Hippocampal formation (tissue), 2 donors: ENCODE measurements at regions not wholly inside any gene's neighbourhood (a gene's known extent, or its start where the extent isn't known, plus 50 kb on each side); places are given as distances from the start of the nearest gene placed in this dataset.
A peak's percentile ranks its signal among the peaks of the same experiment; 100 is the strongest.

Source experiments
- DNase-seq, 2 donors: peaks; one replicate each; lab custom pipeline; 2025; lab: John Stamatoyannopoulos, UW

DNA sequence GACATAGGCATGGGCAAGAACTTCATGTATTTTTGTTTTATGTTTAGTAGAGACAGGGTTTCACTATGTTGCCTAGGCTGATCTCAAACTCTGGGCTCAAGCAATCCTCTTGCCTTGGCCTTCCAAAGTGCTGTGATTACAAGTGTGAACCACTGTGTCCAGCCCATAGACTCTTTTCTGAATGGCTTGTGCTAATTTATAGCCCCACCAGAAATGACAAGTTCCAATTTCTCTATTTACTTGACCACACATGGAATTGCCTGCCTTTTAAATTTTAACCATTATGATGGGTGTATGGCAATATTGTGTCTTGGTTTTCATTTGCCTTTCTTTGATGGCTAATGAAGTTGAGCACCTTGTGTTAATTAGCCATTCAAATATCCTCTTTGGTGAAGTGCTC is 85.8 kb upstream of the NECTIN1 start:
- DNase-seq, result no peak

DNA sequence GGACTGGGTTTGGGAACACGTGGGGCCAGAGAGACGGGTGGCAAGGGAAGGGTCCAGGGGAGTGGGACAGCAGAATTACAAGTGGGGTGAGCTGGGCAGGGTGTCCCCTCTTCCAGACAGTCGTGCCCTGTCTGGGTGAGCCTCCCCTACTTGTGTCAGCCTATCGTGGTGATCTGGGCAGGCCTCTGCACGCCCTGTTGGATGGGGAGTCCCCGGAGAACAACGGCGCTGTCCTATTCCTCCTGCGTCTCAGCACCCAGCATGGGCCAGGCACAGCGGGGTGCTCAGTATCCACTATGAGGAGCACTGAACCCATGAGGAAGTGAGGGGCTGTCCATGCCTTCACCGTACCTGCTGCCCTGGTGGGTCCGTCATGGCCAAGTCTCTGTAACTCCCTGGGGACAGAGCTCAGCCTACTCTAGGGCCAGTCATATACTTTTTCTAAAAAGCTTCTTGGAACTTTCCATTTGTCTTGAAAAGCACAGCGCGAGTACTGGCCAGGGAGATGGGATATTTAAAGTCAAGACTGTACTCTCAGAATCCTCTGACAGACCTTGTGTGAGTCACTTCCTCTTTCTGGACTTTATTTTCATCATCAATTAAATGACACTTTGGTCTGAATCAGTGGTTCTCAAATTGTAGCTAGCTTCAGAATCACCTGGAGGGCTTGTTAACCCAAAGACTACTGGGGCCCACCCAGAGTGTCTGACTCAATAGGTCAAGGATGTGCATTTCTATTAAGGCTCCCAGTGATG is 81.7 kb upstream of the NECTIN1 start:
- no peak for DNase-seq

DNA sequence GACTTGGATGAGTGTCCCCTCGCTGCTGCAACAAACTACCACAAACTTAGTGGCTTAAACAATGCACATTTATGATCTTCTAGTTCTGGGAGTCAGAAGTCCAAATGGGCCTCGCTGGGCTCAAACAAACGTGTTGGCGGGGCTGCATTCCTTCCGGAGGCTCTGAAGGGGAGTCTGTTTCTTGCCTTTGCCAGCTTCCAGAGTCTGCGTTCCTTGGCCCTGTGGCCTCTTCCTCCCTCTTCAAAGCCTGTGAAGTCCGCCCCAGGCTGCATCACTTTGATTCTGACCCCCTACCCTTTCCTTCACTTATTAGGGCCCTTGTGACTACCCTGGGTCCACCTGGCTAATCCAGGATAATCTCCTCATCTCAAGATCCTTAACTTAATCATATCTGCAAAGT is 80.3 kb upstream of the NECTIN1 start:
- no peak for DNase-seq

DNA sequence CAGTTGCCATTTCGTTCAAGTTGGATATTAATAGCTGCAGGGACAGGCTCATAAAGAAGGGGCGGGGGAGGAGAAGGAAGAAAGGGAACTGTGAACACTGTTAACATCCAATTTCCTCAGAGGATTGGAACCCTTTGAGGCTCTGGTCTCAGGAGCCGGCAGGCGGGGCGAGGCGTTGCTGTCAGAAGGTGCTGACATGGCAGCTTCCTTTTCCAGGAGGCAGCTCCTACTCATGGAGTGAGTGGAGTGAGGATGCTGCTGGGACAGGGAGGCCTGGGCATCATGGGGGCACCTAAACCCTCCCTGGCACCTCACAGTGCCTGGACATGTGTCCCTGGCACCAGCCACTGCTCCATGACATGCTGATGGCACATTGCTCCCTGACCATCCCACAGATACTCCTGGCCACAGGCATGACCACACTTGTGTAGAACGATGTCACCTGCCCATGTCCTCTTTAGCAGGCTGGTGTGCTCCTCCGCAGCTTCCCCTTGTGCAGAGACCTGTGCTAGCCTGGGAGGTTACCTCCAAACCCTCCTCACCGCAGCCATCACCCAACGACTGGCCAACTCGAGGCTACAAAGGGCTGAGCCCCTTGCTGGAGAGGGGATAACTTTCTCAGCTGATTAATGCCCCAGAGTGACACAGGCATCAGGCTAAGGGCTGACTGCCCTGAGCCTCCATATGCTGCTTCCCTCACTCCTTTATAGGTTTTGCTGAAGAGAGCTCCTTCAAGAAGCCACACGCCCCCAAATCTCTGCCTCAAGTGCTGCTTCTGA is 79.6 kb upstream of the NECTIN1 start:
- DNase-seq, result no peak

DNA sequence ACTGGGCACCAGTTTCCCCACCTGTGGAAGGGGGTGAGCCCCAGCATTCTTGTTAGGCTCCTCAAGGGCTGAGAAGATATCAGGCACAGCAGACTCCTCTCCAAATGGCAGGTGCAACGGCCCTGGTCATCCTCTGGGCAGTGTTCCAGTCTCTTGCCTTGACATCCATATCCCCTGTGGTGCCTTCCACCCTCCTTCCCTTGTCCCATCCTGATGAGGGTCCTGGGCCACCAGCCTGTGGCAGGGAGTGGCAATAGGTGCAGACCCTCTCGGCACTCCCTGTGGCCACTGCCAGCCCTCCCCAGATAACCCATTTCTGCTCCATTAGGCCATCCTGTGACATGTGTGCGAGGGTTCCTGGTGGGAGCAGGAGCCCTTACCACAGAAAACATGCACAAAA is 78.8 kb upstream of the NECTIN1 start:
- no peak for DNase-seq

DNA sequence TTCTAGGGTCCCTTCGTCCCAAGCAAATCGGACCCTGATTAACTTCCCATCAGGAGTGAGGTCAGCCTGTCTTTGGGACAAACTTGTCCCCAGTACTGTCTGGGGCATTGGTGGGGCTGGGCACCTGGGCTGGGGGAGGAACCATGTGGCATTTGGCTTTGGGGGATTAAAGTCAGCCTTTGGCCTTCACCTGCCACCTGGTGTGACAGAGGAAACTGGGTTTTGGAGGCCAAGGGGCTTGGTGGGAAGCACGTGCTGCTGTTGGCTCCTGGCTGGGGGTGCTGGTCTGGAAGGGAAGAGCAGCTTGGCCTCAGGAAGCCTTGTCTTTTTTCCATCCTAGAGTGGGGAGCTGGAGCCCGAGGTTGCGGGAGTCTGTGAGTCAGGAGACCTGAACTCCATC is 78.4 kb upstream of the NECTIN1 start:
- no peak for DNase-seq

DNA sequence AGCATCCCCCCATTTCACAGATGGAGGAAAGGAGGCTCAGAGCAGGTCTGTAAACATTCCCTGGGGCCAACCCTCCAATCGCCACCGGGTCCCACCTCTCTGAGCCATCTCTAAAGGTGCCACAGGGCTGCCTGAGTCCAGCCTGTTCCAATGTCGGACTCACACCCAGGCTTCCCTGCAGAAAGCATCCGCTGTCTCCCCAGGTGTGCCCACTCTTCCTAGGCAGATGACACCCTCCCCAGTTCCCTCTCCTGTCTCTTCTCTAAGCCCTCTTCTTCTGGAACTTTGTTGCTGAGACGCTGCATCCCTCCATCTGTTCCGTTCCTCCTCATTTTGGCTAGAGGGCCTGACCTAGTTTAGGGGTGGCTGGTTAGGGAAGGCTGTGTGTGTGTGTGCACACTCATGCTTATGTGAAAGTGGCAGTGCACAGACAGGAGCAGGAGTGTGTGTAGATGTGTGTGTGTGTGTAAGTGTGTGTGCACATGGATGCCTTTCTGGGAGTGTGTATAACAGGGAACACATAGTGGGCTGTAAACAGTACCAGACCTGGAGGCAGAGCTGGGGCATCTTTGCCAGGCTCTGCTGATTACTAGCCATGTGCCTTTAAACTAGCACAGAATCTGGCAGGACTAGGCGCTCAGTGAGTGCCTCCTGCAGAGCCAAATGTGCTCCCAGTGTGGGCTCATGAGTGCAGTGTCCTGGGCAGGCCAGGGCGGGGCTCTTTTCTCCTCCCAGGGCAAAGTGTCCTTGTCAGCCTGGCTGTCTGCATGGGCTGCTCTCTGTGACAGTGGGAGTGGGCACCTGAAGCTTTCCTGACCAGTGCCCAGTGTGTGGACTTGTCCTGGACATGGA is 77.3 kb upstream of the NECTIN1 start:
- peak in 1 of 2 donors; percentile 8 for DNase-seq

DNA sequence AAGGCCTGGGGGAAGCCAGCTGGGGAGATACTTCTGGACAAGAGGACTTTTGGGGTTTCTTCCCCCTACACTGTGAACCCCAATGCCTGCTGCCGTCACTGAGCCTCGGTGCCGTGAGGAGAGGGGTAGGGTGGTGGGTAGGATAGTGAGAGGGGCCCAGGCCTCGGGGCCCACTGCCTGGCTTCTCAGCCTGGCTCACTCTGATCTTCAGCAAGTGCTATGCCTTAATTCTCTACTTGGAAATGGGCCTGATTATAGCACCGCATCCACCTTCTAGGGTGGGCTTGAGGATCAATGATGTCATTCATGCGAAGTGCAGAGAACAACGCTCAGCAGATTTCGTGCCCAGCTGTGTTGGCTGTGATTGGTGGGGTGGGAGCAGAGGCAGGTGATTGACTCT is 76.7 kb upstream of the NECTIN1 start:
- DNase-seq, result no peak

DNA sequence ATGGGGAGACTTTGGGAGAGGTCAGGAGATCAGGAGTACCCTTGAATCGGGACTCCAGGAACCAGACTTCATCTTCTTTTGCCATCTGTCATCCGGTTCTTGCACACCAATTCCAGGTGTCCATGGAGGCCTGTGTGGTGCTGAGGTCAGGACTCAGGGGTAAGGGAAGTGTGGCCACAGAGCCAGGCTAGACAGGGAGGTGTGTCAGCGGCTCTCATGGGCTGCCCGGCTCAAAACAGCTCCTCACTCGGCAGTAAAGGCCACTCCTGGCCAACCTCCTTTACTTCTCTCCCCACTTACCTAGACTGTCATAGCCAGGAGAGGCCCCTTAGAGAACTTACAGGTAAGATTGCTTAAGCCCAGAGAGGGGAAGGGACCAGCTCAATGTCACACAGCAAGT is 75.7 kb upstream of the NECTIN1 start:
- DNase-seq, result no peak

DNA sequence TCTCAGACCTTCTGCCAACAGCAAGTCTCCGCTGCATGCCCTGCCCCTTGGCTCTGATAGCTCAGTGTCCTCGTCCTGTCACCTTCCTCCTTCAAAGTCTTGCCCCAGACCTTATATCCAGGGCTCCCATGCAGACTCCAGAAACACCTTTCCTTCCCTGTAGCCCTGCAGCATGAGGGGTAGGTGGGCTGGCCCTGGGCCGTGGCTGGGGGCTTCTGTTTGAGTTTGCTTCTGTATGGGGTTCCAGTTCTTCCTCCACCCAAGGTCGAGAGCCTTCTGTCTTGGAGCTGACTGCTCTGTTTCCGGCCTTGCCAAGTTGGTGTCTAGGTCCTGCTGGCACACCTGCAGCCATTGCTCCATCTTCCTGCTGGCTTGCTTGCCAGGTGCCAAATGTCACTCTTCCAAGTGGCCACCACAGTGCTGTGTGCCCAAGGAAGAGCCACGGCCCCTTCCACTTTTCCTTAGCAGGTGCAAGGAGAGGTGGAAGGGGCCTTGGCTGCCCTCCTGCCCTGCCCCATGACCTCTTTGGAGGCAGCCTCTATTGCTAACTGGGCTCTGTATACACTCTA is 74.8 kb upstream of the NECTIN1 start:
- DNase-seq, result no peak

DNA sequence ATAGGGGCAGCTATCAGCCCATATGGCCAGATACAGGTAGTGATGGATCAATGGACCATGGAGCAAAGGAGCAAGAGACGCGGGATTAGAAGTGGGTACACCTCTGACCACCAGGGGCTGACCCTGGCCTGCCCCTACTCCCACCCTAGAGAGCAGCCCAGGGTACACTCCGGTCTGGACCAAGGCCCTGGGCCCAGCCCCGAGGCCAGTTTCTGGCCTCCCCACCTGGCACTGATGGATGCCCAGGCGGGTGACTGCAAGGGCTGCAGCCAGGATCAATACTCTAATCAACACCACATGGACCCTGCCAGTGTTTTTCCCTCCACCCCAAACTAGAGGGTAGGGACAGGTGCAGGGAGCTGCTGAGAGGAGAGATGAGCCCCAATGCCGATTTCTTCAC is 74.1 kb upstream of the NECTIN1 start:
- DNase-seq, result no peak

DNA sequence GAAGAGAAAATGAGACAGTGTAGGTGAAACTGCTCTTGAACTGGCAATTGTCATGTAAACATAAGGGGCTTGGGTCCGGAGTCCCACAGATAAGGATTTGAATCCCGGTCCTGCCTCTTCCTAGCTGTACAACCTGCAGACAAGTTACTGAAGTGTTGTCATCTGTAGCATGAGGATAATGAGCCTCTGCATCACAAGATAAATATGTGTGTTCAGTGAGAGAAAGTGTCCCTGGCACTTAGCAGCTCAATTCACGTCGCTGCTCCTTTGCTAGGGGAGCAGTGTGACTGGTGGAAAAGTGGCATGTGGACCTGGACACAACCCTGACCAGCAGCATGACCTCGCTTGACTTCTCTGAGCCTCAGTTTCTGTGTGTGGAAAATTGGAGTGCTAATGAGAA is 73.7 kb upstream of the NECTIN1 start:
- no peak for DNase-seq

DNA sequence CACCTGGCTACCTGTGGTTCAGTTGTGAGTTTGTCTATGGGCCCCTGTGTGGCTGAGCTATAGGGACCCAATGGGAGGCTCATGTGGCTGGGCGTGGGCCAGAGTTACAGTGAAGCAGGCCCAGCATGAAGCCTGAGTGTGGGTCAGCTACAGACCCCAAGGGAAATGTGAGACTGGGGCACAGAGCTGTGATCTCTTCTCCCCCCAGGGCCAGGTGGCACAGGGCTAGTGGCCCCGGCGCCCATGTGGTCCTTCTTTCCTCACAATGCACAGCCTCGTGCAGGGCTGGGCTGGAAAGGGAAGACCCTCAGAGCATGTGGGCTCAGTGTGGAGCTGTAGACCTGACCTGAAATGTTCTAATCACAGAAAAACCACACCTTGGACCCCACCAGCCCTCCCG is 71.6 kb upstream of the NECTIN1 start:
- DNase-seq, result no peak

DNA sequence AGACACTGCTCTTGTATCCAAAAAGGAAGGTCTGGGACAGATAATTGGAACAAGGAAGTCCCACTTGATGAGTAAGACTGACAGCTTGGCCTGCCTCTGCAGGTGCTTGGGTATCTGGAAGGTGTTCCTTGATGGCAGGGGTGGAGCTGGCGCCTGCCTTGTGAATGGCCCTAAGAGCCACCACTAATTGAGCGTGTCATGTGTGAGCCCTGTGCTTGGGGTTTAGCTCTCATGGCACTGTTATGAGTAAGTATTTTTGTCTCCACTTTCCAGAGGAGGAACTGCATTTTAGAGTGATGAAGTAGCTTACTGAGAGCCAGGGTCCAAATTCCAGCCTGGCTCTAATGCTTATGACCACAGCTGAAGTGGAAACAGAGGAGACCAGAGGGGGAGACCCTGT is 71.2 kb upstream of the NECTIN1 start:
- DNase-seq, result no peak

DNA sequence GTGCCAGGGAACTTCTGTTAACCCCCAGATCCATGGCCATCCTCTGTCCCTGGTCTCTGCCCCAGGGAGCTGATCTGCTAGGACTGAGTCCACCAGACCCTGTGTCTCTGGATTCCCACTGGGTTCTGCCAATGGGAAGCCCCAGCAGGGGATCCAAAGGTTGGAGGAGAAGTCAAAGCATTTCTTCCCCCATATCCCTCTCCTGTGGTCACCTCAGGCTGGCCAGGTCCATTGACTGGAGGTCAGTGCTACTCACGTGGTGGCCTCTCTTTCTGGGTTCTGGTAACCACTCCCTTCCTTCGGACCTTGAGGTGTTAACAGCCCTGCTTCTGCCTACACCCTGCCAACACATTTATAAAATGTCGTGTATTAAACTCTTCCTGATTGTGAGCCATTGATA is 69.7 kb upstream of the NECTIN1 start:
- no peak for DNase-seq

DNA sequence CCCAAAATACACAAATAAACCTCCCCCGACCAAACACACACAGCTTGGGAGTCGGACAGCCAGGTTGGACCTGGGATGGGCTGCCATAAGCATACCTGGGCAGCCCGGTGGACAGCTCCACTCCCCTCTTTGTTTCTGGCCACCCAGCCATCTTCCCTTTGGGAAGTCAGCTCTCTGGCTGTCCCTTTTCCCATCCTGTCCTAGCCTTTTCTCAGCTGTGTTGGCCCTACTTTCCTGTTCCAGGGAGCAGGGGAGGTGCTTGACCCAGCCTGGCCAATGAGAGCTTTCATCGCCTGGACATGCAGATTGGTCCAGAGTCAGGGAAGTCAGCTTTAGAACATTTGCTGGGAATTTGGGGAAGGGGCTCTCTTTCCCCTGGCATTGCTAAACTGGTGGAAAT is 68.7 kb upstream of the NECTIN1 start:
- no peak for DNase-seq

DNA sequence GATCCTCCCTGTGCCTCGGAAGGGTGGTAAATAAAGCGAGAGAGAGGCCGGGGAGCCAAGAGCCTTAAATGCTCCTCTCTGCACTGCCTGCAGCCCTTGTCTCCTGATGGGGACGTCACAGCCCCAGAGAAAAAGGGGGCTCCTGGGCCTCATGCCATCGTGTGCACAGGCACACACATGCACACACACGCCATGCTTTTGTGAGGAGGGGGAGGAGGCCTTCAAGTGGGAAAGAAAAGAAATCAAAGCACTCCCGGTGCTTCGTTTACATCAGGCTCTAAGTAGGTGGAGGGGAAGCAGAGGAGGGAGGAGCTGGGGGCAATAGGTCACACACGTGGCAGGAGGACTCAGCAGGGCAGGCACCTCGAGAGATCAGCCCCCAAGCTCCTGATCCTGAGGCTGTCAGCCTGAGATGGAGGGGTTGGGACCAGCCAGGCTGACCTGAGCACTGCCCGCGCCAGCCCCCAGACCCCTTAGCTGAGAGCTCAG is 68.2 kb upstream of the NECTIN1 start:
- no peak for DNase-seq

DNA sequence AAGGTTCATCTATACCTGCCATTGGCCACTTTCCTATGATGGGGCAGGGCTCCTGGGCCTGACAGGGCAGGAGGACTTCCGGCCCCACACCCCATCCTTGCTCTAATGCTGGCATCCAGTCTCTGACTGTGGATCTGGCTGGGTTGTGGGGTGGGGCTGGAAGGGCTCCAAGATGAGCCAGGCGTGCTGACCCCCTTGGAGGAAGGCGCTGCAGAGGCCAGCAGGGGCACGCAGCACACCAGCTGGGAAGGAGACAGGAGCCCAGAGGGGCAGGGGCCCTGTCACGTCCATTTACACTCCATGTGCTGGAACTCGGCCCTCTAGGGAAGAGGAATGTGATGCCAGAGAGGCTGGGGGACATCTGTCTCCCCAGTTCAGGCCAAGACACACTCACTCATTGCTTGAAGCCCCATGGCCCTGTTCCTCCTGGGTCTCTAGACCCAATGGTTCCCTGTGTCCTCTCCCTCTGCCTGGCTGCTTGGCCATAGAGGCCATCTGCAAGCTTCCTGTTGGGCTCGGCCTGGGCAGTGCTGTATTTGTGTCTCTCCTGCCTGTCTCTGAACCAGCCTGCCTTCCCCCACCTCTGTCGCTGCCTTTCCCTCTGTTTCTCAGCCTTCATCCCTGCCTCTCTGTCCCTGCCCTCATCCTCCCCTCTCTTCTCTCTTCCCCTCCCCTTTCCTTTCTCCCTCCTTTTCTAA is 67.5 kb upstream of the NECTIN1 start:
- DNase-seq, result no peak

DNA sequence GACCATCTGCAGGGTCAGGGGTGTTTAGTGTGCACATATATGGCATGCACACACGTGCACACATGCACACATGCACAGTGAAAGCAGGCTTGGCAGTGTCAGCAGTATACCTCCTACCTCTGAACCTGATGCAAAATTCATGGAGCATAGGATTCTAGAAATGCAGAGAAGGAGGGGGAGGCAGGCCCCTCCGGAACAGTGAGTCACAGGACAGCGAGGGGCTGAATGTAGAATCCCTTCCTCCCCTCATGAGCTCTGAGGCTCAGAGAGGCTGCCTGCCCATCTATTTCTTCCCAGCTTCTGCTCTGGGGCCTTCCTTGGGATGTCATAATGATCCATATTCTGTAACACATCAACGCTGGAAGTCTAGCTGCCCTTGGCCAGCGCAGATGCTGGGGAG is 66.7 kb upstream of the NECTIN1 start:
- DNase-seq, result no peak

DNA sequence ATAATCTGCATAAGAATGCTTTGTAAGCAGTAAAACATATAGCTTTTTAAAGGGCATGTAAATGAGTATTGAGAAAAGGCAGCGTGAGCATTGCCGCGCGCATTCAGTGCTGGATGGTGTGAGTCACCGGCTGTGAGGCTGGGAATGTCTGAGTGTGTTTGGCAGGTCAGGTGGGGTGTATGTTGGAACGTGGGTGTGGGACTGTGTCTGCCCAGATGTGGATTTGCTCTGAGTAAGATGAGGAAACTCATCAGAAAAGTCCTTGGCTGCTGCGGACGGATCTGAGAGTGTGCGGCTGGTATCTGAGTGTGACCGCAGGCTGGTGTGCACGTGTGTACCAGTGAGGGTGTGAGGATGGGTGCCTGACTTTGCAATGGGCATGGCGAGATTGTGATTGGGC is 66.2 kb upstream of the NECTIN1 start:
- no peak for DNase-seq

DNA sequence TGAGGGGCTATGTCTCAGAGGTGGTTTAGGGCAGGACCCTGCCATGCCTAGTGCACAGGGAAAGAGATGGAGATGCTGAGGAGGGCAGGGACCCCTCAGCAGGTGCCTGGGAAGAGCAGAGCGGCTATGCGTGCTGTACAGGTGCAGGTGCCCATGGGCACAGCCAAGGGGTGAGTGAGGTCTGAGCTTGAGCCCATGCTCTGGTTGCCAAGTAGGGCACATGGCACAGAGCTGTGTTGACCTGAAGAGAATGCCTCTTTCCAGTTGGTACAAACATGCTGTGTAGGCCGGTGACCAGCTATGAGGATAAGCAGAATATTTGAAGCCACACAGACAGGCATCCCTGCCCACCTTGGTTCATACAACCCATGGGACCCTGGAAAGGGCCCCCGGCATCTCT is 65.8 kb upstream of the NECTIN1 start:
- DNase-seq, result no peak
